Stimulated activated CD4-positive, alpha-beta T cell treated with anti-CD3 and anti-CD28 coated beads, Interleukin-2, amount 100 ng/mL, for 4 hours (primary cell): ENCODE measurements at regions not wholly inside any gene's neighbourhood (a gene's known extent, or its start where the extent isn't known, plus 50 kb on each side); places are given as distances from the start of the nearest gene placed in this dataset.
"Not testable (repeated sequence)": the region's sequence is repeated elsewhere in the genome, so short reads cannot be mapped to it uniquely, and the experiment has no call there.

Experiments
- DNase-seq: peaks from one replicate; pipeline ENCODE4 v3.0.0-alpha.2; 2020; ENCODE audit warnings: low read depth

GRCh38 chr13:85603735-85604134, 195.5 kb downstream of the SLITRK6 start:
- no peak for DNase-seq

- DNase-seq = no peak
Observed at GRCh38 chr13:85601526-85601925, 197.7 kb downstream of the SLITRK6 start.

- DNase-seq = no peak
Observed at GRCh38 chr13:85597790-85598500, 201.3 kb downstream of the SLITRK6 start.

- DNase-seq = no peak
Observed at GRCh38 chr13:85592211-85592610, 207.0 kb downstream of the SLITRK6 start.

- DNase-seq = no peak
Observed at GRCh38 chr13:85590231-85590931, 208.8 kb downstream of the SLITRK6 start.

- no peak for DNase-seq
Observed at GRCh38 chr13:85589021-85589420, 210.2 kb downstream of the SLITRK6 start.

- DNase-seq = no peak
Observed at GRCh38 chr13:85588359-85588758, 210.9 kb downstream of the SLITRK6 start.

GRCh38 chr13:85586856-85587255, 212.4 kb downstream of the SLITRK6 start:
- DNase-seq = no peak

GRCh38 chr13:85586422-85586831, 212.8 kb downstream of the SLITRK6 start:
- no peak for DNase-seq

- no peak for DNase-seq
Observed at GRCh38 chr13:85582890-85583289, 216.3 kb downstream of the SLITRK6 start.

GRCh38 chr13:85575110-85575509, 224.1 kb downstream of the SLITRK6 start:
- DNase-seq = no peak

GRCh38 chr13:85567909-85568308, 231.3 kb downstream of the SLITRK6 start:
- DNase-seq = no peak

GRCh38 chr13:85565652-85566051, 233.6 kb downstream of the SLITRK6 start:
- no peak for DNase-seq

GRCh38 chr13:85564598-85564997, 234.6 kb downstream of the SLITRK6 start:
- no peak for DNase-seq

GRCh38 chr13:85562282-85562681, 236.9 kb downstream of the SLITRK6 start:
- no peak for DNase-seq

GRCh38 chr13:85557691-85558467, 241.3 kb downstream of the SLITRK6 start:
- DNase-seq = no peak

- no peak for DNase-seq
Observed at GRCh38 chr13:85551012-85551411, 248.2 kb downstream of the SLITRK6 start.

- DNase-seq = no peak
Observed at GRCh38 chr13:85549819-85550218, 249.4 kb downstream of the SLITRK6 start.

- not testable (repeated sequence) for DNase-seq
Observed at GRCh38 chr13:85548845-85549244, 250.4 kb downstream of the SLITRK6 start.

- no peak for DNase-seq
Observed at GRCh38 chr13:85545771-85546170, 253.4 kb downstream of the SLITRK6 start.

- DNase-seq = no peak
Observed at GRCh38 chr13:85544756-85545155, 254.5 kb downstream of the SLITRK6 start.

GRCh38 chr13:85543144-85543543, 256.1 kb downstream of the SLITRK6 start:
- DNase-seq = no peak

- no peak for DNase-seq
Observed at GRCh38 chr13:85541476-85541875, 257.7 kb downstream of the SLITRK6 start.
